Activated CD8-positive, alpha-beta memory T cell treated with anti-CD3 and anti-CD28 coated beads for 48 hours (primary cell): ENCODE measurements at regions not wholly inside any gene's neighbourhood (a gene's known extent, or its start where the extent isn't known, plus 50 kb on each side); places are given as distances from the start of the nearest gene placed in this dataset.

Experiments used
- DNase-seq, 3 experiments: peaks; one replicate each; pipeline ENCODE4 v3.0.0-alpha.2; 2020; ENCODE audit warnings: low read depth in 2 of 3, low spot score in 2 of 3

- no peak for DNase-seq
Measured at GRCh38 chr2:221166292-221166691, 405.8 kb downstream of the EPHA4 start.

GRCh38 chr2:221167561-221167960, 404.5 kb downstream of the EPHA4 start:
- DNase-seq: no peak

DNA sequence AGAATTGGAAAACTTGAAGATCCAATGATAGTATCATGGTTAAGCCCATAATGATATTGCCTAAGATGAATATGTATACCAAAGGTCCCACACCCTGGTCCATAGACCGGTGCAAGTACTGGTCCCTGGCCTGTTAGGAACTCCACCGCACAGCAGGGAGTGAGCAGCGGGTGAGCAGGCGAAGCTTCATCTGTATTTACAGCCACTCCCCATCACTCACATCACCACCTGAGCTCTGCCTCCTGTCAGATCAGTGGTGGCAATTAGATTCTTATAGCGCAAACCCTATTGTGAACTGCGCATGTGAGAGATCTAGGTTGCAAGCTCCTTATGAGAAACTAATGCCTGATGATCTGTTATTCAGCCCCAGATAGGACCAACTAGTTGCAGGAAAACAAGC, 402.4 kb downstream of the EPHA4 start:
- no peak for DNase-seq

DNA sequence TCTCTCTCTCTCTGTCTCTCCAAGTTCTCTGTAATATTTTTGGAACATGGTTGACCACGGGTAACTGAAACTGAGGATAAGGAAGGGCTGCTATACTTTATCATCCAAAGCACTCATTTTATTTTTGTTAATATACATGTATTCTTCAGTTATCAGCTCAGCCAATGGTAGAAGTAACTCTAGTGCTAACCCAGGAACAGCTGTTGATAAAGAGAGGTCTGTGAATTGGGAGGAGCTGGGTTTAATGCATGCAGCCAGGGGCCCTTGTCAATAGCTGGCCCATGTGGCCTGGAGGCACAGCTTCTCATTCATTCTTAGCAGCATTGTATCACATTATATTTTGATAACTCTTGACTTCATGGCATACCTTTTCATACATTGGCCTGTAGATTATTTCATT, 401.6 kb downstream of the EPHA4 start:
- DNase-seq: no peak

GRCh38 chr2:221176667-221177066, 395.4 kb downstream of the EPHA4 start:
- DNase-seq: no peak

DNA sequence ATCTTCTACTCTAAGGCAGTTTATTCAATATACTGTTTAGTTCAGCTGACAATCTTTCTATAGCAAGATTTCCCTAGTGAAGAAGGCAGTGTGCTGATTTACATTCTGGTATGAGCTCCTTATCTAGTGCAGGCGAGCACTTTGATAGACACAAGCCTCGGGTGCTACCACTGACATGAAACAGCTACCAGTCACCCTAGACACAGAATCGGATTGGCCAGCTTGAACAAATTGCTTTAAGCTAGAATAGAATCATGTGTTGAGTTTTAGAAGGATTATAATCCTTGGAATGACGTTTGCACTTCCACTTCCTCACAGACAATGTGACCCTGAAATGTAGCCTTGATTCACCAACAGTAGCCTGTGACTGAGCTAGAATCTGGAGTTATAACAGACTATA, 394.0 kb downstream of the EPHA4 start:
- DNase-seq: no peak

- DNase-seq: no peak
Measured at GRCh38 chr2:221186873-221187272, 385.2 kb downstream of the EPHA4 start.

- no peak for DNase-seq
Measured at GRCh38 chr2:221189431-221190067, 382.6 kb downstream of the EPHA4 start.

DNA sequence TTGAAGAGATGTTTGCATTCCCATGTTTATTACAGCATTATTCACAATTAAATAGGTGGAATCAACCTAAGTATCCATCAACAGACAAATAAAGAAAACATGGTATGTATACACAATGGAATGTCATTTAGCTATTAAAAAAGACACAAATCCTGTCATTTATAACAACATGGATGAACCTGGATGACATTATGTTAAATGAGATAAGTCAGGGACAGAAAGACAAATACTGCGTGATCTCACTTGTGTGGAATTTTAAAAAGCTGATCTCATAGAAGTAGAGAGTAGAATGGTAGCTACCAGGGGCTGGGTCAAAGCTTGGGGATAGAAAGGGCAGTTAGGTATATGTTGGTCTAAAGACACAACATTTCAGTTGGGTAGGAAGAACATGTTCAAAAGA, 376.3 kb downstream of the EPHA4 start:
- no peak for DNase-seq

DNA sequence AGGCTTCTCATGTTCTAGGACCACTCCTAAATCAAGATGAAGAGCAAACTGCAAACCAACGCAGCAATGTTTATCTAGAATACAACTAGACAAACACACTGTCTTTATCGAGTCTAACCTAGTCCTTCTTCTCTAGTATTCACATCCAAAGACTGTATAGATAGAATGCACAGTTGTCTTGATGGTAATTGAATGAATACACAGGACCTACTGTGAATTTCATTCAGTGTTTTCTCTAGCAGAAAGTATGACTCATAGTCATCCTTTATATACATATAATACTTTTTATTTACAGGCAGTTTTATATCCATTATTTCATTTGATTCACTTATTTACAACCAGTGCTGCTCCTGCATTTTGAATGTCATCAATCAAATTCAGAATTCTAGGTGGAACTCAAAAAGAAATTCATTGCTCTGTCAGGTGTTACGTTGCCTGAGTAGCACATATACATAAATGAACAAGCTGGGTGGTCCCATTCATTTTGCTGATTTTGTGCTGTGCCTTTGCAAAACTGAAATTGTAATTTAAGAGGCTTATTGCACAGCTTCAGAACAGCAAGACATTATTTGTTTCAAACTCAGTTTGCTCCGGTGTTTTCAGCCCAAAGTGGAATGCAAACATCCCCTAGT, 374.8 kb downstream of the EPHA4 start:
- DNase-seq: no peak

DNA sequence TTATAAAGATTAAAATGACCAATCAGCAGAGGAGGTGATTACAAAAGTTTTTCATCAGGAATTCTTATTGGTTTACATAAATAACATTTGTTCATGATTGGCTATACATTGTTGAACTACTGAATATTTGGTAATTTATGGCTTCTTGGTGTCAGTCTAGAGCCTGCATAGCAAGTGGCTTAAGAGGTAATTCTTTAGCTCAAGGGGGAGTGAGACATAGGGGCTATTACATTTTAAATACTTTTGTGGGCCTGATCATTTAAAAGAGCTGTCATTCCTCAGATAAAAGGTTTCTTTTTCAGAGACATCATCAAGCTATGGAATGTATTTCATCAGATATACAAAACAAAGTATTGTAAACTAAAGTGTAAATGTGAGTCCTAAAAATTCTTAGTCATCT, 373.8 kb downstream of the EPHA4 start:
- no peak for DNase-seq

GRCh38 chr2:221200184-221200839, 371.8 kb downstream of the EPHA4 start:
- DNase-seq: no peak

GRCh38 chr2:221202431-221202830, 369.7 kb downstream of the EPHA4 start:
- no peak for DNase-seq

DNA sequence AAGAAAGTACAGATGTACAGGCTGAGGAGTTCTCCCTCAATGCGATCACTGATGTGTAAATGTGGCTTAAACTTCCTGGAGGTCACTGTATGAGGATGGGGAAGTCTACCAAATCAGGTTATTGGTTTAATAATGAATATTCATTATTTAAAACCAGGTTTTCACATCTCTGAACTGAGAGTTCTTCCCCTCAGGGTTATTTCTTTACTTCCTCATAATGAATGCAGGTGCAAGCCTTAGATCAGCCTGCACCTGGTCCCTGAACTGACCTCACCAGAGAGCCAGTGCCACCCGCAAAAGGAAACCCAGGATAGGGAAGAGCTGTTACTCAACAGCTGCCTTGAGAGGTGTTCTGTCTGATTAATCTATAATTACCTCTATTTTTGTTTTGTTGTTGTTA, 369.0 kb downstream of the EPHA4 start:
- no peak for DNase-seq

- no peak for DNase-seq
Measured at GRCh38 chr2:221203856-221204255, 368.2 kb downstream of the EPHA4 start.

DNA sequence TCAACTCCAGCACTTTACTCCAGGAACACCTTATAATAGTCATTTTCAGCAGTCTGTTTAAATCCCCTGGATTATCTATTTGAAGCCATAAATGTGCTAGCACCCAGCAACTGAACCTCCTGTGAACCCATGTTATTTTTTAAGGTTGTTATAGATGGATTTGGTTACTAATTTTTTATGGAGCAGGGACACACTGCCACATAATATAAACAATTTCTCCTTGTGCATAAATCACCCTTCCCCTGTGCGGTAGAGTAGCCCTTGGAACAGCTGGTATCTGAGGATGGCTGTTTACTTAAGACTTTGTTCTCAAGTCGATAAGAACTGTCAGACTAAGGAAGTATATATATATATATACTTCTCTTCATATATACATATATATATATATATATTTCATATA, 367.4 kb downstream of the EPHA4 start:
- no peak for DNase-seq

- no peak for DNase-seq
Measured at GRCh38 chr2:221205103-221205673, 366.9 kb downstream of the EPHA4 start.

DNA sequence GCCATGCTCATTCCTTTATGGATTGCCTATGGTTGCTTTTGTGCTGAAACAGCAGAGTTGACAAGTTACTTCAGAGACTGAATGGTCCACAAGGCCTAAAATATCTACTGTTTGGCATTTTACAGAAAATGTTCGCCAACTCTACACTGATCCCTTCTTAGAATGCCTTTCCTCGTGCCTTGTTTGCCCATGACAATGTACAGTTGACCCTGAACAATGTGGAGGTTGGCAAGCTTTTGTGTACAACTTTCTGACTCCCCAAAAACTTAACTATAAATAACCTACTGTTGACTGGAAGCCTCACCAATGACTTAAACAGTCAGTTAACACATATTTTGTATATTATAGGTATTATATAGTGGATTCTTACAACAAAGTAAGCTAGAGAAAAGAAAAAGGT, 361.4 kb downstream of the EPHA4 start:
- no peak for DNase-seq

- no peak for DNase-seq
Measured at GRCh38 chr2:221211653-221212052, 360.5 kb downstream of the EPHA4 start.

DNA sequence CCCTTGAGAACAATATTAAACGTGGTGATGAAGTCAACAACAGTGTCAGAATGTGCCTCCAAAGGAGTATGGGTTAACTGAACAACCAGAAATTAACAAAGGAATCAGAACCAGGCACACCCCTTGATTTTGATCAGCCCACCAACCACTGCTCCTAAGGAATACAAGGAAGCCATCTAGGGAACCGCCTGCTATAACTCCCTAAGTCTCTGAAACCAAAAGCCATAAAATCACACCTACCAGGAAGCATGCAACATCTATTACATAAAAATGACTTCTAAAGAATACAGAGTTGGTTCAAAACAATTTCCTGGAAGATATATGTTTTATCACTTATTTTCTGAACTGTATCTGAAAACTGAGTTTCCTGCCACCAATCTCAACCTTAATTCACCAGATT, 360.0 kb downstream of the EPHA4 start:
- no peak for DNase-seq

- DNase-seq: no peak
Measured at GRCh38 chr2:221215487-221215886, 356.6 kb downstream of the EPHA4 start.

- DNase-seq: no peak
Measured at GRCh38 chr2:221216636-221217035, 355.5 kb downstream of the EPHA4 start.
